ENCODE measurements at regions not wholly inside any gene's neighbourhood (a gene's known extent, or its start where the extent isn't known, plus 50 kb on each side); places are given as distances from the start of the nearest gene placed in this dataset.
"Not testable (repeated sequence)": the region's sequence is repeated elsewhere in the genome, so short reads cannot be mapped to it uniquely, and the experiment has no call there.

DNA sequence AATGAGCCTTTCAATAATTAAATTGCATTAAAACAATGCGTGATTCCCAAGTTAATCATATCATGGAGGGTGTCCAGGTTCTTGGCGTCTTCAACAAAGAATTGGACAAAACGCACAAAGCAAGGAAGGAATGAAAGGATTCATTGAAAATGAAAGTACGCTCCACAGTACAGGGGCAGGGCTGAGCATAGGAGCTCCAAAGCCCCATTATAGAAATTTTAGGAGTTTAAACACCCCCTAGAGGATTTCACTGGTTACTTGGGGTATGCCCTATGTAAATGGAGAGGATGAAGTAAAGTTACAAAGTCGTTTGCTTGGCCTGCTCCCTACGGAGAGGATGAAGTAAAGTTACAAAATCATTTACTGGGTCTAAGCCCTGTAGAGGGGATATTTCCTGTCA is 1910.4 kb downstream of the C4orf33 start:
- TF ChIP-seq, protein P1, sequence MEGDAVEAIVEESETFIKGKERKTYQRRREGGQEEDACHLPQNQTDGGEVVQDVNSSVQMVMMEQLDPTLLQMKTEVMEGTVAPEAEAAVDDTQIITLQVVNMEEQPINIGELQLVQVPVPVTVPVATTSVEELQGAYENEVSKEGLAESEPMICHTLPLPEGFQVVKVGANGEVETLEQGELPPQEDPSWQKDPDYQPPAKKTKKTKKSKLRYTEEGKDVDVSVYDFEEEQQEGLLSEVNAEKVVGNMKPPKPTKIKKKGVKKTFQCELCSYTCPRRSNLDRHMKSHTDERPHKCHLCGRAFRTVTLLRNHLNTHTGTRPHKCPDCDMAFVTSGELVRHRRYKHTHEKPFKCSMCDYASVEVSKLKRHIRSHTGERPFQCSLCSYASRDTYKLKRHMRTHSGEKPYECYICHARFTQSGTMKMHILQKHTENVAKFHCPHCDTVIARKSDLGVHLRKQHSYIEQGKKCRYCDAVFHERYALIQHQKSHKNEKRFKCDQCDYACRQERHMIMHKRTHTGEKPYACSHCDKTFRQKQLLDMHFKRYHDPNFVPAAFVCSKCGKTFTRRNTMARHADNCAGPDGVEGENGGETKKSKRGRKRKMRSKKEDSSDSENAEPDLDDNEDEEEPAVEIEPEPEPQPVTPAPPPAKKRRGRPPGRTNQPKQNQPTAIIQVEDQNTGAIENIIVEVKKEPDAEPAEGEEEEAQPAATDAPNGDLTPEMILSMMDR (IDR thresholded peaks at IDR 0.05; ENCODE audit: insufficient read depth, low read length, poor library complexity, severe bottlenecking), result no peak
- H3K36me3 ChIP-seq (ENCODE audit: control insufficient read depth, insufficient read depth, low read length), result no peaks in the 10 kb centered on the region
- no peak overlapping the region for H3K4me3 ChIP-seq (ENCODE audit: low read depth, low read length)
- DNase-seq (ENCODE audit: low read depth), result no peak
- H3K27me3 ChIP-seq (ENCODE audit: control insufficient read depth, insufficient read depth, low read length), result no peaks in the 10 kb centered on the region

DNA sequence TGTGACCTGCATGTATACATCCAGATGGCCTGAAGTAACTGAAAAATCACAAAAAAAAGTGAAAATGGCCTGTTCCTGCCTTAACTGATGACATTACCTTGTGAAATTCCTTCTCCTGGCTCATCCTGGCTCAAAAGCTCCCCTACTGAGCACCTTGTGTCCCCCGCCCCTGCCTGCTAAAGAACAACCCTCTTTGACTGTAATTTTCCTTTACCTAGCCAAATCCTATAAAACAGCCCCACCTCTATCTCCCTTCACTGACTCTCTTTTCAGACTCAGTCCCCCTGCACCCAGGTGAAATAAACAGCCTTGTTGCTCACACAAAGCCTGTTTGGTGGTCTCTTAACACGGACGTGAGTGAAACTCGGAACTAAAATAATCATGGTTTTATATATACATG is 1916.0 kb downstream of the C4orf33 start:
- H3K4me3 ChIP-seq (ENCODE audit: low read depth, low read length); H3K36me3 ChIP-seq (ENCODE audit: control insufficient read depth, insufficient read depth, low read length); DNase-seq (ENCODE audit: low read depth); H3K27me3 ChIP-seq (ENCODE audit: control insufficient read depth, insufficient read depth, low read length): not testable (repeated sequence)

DNA sequence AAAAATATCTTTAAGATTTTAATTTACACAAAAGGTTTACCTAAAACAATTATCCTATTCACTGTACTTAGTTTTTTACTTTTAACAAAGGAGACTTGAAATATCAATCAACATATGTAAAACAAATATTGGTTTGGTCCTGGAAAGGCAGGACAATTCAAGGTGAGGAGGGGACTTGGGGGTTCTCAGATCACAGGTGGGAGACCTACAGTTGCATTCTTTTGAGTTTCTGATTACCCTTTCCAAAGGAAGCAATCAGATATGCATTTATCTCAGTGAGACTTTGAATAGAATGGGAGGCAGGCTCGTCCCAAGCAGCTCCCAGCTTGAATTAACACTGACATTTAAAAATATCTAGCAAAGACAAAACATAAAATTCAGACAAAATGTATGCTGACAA is 1917.3 kb downstream of the C4orf33 start:
- H3K36me3 ChIP-seq (ENCODE audit: control insufficient read depth, insufficient read depth, low read length), result no peaks in the 10 kb centered on the region
- TF ChIP-seq, protein P1 (IDR thresholded peaks at IDR 0.05; ENCODE audit: insufficient read depth, low read length, poor library complexity, severe bottlenecking), result no peak
- no peak overlapping the region for H3K4me3 ChIP-seq (ENCODE audit: low read depth, low read length)
- H3K27me3 ChIP-seq (ENCODE audit: control insufficient read depth, insufficient read depth, low read length), result no peaks in the 10 kb centered on the region
- no peak for DNase-seq (ENCODE audit: low read depth)

DNA sequence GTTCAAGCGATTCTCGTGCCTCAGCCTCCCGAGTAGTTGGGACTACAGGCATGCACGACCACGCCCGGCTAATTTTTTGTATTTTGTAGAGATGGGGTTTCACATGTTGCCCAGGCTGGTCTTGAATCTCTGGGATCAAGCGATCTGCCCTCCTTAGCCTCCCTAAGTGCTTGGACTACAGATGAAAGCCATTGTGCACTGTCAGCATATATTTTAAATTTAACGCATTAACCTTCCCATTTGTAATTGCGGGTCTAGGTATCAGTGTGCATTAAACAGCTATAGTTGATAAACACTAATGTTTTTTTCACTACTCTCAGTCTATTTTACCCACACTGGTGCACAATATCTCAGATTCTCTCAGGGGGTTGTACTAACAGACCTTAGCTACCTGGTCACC is 1930.8 kb downstream of the C4orf33 start:
- Histone ChIP-seq H3K36me3 (ENCODE audit: control insufficient read depth, insufficient read depth, low read length) (no peaks in the 10 kb centered on the region), H3K27me3 (ENCODE audit: control insufficient read depth, insufficient read depth, low read length) (no peaks in the 10 kb centered on the region), H3K4me3 (ENCODE audit: low read depth, low read length) (no peak overlapping the region)
- TF ChIP-seq, protein P1 (IDR thresholded peaks at IDR 0.05; ENCODE audit: insufficient read depth, low read length, poor library complexity, severe bottlenecking), result no peak
- DNase-seq (ENCODE audit: low read depth), result no peak

DNA sequence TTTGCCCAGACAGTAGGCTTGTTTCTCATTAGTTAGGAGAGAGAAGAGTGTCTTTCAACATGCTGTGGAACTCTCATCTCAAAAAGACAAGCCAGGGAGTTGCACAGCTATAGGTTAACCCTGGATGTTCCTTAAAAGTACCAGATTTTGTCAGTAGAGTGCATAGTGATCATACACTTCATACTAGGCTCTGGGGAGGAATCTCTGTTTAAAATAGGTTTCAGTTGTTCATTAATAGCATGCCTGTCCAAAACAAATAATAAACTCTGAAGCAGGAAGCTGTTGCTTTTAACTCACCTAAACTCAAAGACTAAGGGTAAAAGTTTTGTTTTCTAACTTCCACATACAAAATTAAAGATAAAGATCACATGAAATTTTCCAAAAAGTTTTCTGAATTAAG is 1948.4 kb downstream of the C4orf33 start:
- Histone ChIP-seq H3K36me3 (ENCODE audit: control insufficient read depth, insufficient read depth, low read length) (no peaks in the 10 kb centered on the region), H3K27me3 (ENCODE audit: control insufficient read depth, insufficient read depth, low read length) (no peaks in the 10 kb centered on the region), H3K4me3 (ENCODE audit: low read depth, low read length) (no peak overlapping the region)
- TF ChIP-seq, protein P1 (IDR thresholded peaks at IDR 0.05; ENCODE audit: insufficient read depth, low read length, poor library complexity, severe bottlenecking), result no peak
- DNase-seq (ENCODE audit: low read depth), result no peak

DNA sequence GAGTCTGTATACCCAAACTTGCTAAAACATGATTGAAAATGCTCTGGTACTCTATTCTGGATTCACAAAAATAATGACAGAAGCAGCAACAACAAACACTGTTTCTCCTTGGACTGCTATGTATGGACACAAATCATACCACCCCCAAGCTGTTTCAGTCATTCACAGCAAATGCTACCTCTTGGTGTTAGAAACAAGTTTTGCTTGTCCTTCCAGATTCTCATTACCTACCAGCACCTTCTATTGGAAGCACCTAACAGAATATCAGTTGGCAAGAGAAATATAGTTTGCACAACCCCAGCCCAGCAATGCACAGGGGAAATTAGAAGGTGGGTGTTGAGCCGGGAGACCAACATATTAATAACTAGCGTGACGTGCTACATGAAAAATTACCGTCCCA is 1950.9 kb downstream of the C4orf33 start:
- TF ChIP-seq, protein P1 (IDR thresholded peaks at IDR 0.05; ENCODE audit: insufficient read depth, low read length, poor library complexity, severe bottlenecking), result no peak
- Histone ChIP-seq H3K4me3 (ENCODE audit: low read depth, low read length) (no peak overlapping the region), H3K36me3 (ENCODE audit: control insufficient read depth, insufficient read depth, low read length) (no peaks in the 10 kb centered on the region), H3K27me3 (ENCODE audit: control insufficient read depth, insufficient read depth, low read length) (no peaks in the 10 kb centered on the region)
- no peak for DNase-seq (ENCODE audit: low read depth)
